HEK293 (cell line): ENCODE measurements at regions not wholly inside any gene's neighbourhood (a gene's known extent, or its start where the extent isn't known, plus 50 kb on each side); places are given as distances from the start of the nearest gene placed in this dataset.

ENCODE experiments used
- BCL11A ChIP-seq: fragments of 450-650 bp; formaldehyde crosslinking; IDR thresholded peaks from 2 replicates; pipeline ENCODE4 v1.5.1; 2016; ENCODE audit warnings: low read depth, missing biosample characterization, missing genetic modification characterization
- IKZF3 ChIP-seq: fragments of 450-650 bp; IDR thresholded peaks from 2 replicates; pipeline ENCODE4 v1.5.0; 2018; ENCODE audit warnings: missing biosample characterization, mild to moderate bottlenecking, missing genetic modification characterization, moderate library complexity
- ZBTB17 ChIP-seq: fragments of 450-650 bp; formaldehyde crosslinking; IDR thresholded peaks from 2 replicates; pipeline ENCODE4 v1.5.1; 2016; ENCODE audit warnings: missing biosample characterization, missing genetic modification characterization
- ZBTB26 ChIP-seq: fragments of 450-650 bp; formaldehyde crosslinking; optimal IDR thresholded peaks from 2 replicates; pipeline ENCODE3; 2016; ENCODE audit warnings: missing biosample characterization, mild to moderate bottlenecking, missing genetic modification characterization
- ZNF221 ChIP-seq: fragments of 450-650 bp; formaldehyde crosslinking; IDR thresholded peaks from 2 replicates; pipeline ENCODE4 v1.5.1; 2017; ENCODE audit warnings: missing biosample characterization, missing genetic modification characterization, borderline replicate concordance
- ZNF274 ChIP-seq, 2 experiments: fragments of 200-500 bp in 1 of 2; fragments of 450-650 bp in 1 of 2; sonication (Bioruptor generic) in 1 of 2; formaldehyde crosslinking in 1 of 2; IDR thresholded peaks; 2 replicates each; pipeline versions ENCODE4 v1.5.1 to v1.6.1; 2014 to 2016; ENCODE audit warnings: borderline replicate concordance in 1 of 2, inconsistent platforms in 1 of 2, low read length in 1 of 2, missing biosample characterization in 1 of 2, missing genetic modification characterization in 1 of 2

- peak; percentile 15; the same call in 1 of the 2 replicates for TF ChIP-seq ZBTB17 (tag by site-specific recombination)
- TF ChIP-seq ZNF221 (tag by site-specific recombination) = no peak
- TF ChIP-seq BCL11A (tag by site-specific recombination) = peak; percentile 64; the same call in 1 of the 2 replicates
- TF ChIP-seq IKZF3 (tag by site-specific recombination) = no peak
- no peak for TF ChIP-seq ZBTB26 (tag by site-specific recombination)
- no peak for TF ChIP-seq ZNF274 (IDR thresholded peaks at IDR 0.05; ENCODE audit: low read length)
- TF ChIP-seq ZNF274 (tag by site-specific recombination; IDR thresholded peaks at IDR 0.05; ENCODE audit: borderline replicate concordance) = no peak
These were observed 296.5 kb upstream of the PITRM1 start for GRCh38 chr10:3468919-3469638.
